ENCODE measurements at regions not wholly inside any gene's neighbourhood (a gene's known extent, or its start where the extent isn't known, plus 50 kb on each side); places are given as distances from the start of the nearest gene placed in this dataset.
"Not testable (repeated sequence)": the region's sequence is repeated elsewhere in the genome, so short reads cannot be mapped to it uniquely, and the experiment has no call there.

DNA sequence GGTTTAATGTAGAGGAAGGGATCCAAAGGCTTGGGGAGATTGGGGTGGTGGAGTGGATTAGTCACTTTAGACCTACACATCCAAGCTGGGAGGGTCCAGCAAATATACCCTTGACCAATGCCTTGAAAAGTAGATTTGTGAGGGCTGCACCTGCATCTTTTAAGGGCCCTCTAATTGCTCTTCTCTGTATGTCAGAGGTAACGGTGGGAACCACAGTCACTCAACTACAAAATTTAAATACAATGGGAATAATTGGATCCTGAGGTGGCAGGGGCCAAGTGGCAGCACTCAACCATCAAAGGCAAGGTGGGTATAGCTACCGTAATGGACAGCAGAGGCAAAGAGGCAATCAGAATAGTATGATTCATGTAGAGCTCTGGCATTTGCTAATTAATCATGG, 833.7 kb upstream of the ARRDC3 start:
- DNase-seq: not testable (repeated sequence)

- DNase-seq: no peak
Measured at GRCh38 chr5:92215116-92215515, 832.0 kb upstream of the ARRDC3 start.

- no peak for DNase-seq
Measured at GRCh38 chr5:92208265-92208664, 825.1 kb upstream of the ARRDC3 start.

- DNase-seq: no peak
Measured at GRCh38 chr5:92207151-92207550, 824.0 kb upstream of the ARRDC3 start.

DNA sequence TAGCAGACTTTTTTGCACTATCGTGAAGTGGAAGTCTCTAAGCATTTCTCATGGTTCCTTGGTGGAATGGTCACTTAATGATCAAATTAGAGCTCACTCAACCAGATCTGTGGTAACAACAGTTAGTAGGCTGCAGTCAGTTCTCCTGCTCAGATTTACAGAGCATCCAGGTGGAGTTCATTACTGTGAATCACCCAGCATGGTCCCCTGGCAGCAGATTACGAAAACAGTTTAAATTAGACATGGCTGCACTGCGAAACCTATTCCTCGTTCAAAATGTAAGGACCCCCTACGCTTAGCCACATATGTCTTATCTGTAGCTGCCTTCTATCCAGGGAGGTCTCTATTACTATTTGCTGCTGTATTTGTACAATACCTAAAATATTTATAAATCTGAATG, 823.6 kb upstream of the ARRDC3 start:
- no peak for DNase-seq

DNA sequence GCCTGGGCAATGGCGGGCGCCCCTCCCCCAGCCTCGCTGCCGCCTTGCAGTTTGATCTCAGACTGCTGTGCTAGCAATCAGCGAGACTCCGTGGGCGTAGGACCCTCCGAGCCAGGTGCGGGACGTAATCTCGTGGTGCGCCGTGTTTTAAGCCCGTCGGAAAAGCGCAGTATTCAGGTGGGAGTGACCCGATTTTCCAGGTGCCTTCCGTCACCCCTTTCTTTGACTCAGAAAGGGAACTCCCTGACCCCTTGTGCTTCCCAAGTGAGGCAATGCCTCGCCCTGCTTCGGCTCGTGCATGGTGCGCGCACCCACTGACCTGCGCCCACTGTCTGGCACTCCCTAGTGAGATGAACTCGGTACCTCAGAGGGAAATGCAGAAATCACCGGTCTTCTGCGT, 815.9 kb upstream of the ARRDC3 start:
- not testable (repeated sequence) for DNase-seq

GRCh38 chr5:92181656-92182055, 798.5 kb upstream of the ARRDC3 start:
- DNase-seq: no peak

- DNase-seq: no peak
Measured at GRCh38 chr5:92180391-92180790, 797.3 kb upstream of the ARRDC3 start.

GRCh38 chr5:92179651-92180050, 796.5 kb upstream of the ARRDC3 start:
- DNase-seq: no peak

- DNase-seq: no peak
Measured at GRCh38 chr5:92177926-92178487, 794.9 kb upstream of the ARRDC3 start.

GRCh38 chr5:92163906-92164305, 780.8 kb upstream of the ARRDC3 start:
- DNase-seq: no peak

DNA sequence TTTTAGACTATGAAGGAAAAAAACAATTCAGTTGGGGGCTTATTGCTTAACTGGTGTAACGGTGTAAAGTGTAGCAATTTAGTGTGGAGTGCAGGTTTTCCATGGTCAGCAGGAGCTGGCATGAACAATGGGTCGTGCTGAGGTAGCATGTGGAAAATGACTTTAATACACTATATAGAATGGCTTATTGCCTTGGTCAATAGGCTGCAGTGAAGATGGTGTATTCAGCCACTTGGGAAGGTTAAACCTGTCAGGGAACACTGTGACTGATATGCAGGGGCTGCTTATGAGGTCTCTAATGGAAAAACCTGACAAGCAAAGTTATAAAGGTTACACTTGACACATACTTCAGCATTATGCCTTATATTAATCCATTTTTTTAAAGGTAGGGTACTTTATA, 764.7 kb upstream of the ARRDC3 start:
- no peak for DNase-seq

DNA sequence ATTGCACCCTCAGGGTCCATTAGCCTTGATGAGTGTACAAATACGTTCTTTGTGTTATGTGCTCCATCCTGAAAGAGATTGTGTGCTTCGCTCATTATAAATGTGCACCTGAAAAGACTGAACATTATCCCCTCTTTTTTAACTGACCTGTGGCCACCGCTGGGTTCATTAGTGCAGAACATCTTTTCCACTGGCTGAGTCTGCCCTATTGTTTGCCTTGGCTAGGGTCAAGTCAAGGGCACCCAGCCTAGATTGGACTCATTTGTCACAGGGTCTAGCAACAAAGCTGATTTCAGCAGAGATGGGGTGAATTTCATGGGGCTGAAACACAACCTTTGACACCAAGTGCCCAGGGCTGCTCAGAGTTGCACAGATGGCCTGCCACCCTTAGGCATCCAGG, 764.1 kb upstream of the ARRDC3 start:
- no peak for DNase-seq

DNA sequence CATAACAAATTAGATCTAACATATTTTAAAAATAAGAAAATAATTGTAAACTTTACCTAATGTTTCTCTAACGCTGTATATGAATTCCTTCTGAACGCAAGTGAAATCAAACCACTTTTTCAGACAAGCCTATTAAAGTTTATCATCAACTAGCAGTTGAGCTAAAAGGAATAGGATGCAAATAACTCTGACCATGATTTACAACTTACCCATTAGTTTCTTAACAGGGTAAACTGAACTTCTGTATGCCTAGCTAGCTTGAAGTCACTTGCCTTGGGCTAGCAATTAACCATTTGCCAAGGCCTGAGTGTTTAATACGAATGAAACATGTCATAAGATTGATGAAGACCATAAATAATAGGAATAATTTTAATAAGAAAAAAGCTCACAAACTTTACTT, 762.7 kb upstream of the ARRDC3 start:
- DNase-seq: no peak

DNA sequence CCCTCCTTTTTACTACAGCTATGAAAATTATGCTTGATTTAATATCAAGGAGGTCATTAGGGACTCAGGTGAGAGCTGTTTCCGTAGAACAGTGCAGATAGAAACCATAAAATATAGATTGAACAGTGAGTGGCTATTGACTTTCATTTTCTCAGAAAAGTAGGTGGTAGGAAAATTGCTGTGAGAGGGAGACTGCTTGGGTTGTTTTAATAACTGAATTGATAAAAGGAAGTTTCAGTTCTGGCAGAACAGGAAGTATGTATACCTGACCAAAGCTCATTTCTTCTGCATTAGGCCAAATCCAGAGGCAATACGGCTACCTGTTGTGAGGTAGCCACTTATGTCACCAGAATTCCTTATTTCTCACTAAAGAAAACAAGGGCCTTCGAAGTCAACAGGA, 761.7 kb upstream of the ARRDC3 start:
- no peak for DNase-seq

DNA sequence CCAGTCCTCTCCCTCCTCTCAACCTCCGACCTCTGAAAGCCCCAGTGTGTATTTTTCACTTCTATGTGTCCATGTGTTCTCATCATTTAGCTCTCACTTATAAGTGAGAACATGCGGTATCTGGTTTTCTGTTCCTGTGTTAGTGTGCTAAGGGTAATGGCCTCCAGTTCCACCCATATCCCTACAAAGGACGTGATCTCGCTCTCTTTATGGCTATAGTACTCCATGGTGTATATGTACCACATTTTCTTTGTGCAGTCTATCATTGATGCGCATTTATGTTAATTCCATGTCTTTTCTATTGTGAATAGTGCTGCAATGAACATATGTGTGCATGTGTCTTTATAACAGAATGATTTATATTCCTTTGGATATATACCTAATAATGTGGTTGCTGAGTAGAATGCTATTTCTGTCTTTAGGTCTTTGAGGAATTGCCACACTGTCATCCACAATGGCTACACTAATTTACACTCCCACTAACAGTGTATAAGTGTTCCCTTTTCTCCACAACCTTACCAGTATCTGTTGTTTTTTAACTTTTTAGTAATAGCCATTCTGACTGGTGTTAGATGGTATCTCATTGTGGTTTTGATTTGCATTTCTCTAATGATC, 749.3 kb upstream of the ARRDC3 start:
- DNase-seq: not testable (repeated sequence)

DNA sequence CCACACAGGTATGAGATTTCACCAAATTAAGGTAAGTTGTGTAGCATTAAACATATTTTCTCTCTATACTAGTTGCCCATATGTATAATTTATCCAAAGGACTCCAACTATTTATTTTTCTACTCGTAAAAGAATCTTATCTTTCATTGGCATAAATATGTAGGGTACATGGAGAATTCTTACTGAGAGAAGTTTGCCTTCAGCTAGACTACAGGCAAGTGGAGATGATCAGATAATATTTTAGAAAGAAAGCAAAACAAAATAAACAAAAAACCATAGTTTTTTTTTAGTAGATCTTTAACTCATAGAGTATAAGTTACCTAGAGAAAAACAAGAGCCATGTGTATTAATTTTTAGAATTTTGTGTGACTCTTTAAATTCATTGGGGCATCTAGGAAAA, 743.1 kb upstream of the ARRDC3 start:
- DNase-seq: no peak

DNA sequence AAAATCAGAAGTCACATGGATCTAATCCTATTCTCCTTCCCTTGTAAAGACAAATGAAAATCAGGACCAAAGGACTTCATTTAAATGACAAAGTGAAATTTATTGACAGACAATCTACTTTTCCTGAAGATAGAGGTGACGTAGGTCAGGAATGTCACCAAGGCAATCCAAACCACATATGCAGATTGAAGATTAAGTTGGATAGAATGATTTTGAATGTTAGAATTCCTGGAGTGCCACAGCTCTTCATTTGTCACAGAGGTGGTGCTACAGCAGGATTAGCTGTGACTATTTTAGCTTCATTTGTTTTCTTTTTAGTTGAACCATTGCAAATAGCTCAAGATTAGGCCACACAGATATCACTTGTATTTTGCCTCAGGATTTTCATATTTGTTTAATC, 736.0 kb upstream of the ARRDC3 start:
- no peak for DNase-seq

- DNase-seq: no peak
Measured at GRCh38 chr5:92106808-92107207, 723.7 kb upstream of the ARRDC3 start.

GRCh38 chr5:92104126-92104525, 721.0 kb upstream of the ARRDC3 start:
- no peak for DNase-seq

DNA sequence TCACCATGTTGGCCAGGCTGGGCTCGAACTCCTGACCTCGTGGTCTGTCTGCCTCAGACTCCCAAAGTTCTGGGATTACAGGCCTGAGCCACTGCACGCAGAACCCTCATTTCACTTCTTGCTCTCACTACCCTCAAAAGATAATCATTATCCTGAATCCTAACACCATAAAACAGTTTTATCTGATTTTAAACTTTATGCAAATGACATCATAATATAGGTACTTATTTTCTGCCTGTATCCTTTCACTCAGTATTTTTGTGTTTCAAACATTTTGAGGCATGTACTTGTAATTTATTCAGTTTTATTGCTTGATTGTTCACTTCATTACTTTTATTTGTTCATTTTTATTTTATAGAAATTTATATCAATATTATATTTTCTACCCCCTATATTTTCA, 719.2 kb upstream of the ARRDC3 start:
- DNase-seq: no peak

DNA sequence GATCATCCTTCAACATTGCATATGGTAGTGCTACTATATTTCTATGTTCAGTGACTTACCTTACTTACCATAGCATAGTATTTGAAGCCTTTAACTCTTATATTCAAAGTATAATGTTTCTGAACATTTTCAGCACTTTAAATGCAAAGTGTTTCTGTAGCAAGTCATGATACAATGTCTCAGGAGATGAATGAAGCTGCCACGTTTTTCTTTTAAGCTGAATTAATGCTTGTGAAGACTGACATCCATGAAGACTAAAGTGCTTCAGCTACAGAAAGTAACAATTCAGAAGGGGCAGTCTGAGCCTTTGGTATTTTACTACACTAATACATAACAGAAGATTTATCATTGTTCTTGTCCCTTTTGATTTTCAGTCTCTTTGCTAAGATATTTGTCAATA, 709.1 kb upstream of the ARRDC3 start:
- no peak for DNase-seq

DNA sequence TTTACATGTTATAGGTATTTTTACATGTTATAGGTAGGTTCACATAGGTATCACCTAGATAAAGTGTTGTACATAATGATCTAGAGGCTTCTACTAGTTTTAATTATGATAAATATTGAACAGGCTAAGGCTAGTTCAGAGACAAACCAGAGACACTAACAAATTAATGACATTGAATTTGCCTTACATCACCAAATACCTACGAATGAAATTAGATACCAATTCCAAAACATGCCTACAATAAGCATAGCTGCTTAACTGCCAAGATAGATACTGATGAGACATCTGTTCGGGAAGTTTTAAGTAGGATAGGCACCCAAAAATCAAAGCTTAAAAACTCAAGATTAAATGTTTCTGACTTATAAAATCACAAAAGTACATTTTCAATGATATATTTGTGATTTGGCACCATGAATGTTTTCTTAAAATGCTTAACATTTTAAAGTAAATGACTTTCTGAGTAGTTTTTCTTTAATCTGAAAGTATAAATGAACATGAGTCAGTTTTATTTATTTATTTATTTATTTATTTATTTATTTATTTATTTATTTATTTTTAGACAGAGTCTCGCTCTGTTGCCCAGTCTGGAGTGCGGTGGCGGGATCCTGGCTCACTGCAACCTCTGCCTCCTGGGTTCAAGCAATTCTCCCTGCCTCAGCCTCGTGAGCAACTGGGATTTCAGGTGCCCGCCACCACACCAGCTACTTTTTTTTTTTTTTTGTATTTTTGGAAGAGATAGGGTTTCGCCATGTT, 703.1 kb upstream of the ARRDC3 start:
- DNase-seq: no peak

All from amygdala (tissue), 56 donors.